ENCODE measurements at regions not wholly inside any gene's neighbourhood (a gene's known extent, or its start where the extent isn't known, plus 50 kb on each side); places are given as distances from the start of the nearest gene placed in this dataset.

DNA sequence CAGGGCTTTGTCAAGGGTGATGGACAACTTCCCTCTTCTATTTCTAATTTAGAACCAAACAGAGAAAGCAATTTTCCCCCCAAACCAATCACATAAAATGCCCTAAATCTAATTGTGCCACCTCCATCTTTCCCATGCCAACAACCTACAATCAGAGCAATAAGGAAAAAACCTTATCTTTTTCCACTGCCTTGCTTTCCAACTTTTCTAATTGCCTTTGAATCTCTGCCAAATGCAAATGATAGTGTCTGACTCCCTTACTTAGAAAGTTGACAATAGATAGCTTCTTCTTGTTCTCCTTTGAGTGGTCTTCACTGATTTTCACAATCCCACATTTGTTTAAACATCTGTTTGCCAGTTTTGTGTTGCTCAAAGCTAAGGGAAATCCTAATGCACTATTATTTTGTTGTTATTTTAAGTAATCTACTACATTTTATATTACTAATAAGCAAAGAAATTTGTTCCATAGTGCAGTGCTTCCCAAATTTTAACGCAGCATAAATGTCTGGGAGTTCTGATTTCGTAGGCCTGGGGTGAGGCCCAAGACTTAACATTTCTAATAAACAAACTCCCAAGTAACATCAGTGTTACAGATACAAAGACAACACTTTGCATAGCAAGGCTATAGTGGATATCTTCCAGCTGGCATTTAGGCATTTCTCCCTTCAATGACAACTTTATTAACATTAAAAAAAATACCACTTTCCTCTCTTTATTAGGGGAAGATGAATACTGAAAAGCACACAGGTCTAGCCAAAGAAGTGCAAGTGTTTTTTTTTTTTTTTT is 696.3 kb upstream of the USP15 start:
- TF ChIP-seq, protein P1, sequence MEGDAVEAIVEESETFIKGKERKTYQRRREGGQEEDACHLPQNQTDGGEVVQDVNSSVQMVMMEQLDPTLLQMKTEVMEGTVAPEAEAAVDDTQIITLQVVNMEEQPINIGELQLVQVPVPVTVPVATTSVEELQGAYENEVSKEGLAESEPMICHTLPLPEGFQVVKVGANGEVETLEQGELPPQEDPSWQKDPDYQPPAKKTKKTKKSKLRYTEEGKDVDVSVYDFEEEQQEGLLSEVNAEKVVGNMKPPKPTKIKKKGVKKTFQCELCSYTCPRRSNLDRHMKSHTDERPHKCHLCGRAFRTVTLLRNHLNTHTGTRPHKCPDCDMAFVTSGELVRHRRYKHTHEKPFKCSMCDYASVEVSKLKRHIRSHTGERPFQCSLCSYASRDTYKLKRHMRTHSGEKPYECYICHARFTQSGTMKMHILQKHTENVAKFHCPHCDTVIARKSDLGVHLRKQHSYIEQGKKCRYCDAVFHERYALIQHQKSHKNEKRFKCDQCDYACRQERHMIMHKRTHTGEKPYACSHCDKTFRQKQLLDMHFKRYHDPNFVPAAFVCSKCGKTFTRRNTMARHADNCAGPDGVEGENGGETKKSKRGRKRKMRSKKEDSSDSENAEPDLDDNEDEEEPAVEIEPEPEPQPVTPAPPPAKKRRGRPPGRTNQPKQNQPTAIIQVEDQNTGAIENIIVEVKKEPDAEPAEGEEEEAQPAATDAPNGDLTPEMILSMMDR (IDR thresholded peaks at IDR 0.05) = no peak
- no peak for TF ChIP-seq POLR2A (IDR thresholded peaks at IDR 0.05)
